Lung microvascular endothelial cell (primary cell): ENCODE measurements at regions not wholly inside any gene's neighbourhood (a gene's known extent, or its start where the extent isn't known, plus 50 kb on each side); places are given as distances from the start of the nearest gene placed in this dataset.
"Not testable (repeated sequence)": the region's sequence is repeated elsewhere in the genome, so short reads cannot be mapped to it uniquely, and the experiment has no call there.

ENCODE experiments used
- DNase-seq, 2 donors: peaks; one replicate each; pipeline versions ENCODE4 v3.0.0 to v3.0.0-alpha.2; 2010; ENCODE audit warnings: low read depth in 2 of 2

DNA sequence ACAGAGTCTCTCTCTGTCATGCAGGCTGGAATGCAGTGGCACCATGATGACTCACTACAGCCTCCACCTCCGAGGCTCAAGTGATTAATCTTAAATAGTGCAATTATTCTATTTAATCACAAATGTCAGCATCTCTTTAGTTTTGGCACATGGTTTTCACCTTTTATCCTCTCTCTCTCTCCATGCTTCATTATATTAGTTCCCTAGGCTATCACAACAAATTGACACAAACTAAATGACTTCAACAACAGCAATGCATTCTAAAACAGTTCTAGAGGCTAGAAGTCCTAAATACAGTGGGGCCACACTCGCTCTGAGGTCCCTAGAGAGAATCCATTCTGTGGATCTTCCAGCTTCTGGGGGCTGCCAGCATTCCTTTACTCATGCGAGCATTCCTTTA, 178.2 kb upstream of the ZNG1F start:
- DNase-seq: not testable (repeated sequence)

DNA sequence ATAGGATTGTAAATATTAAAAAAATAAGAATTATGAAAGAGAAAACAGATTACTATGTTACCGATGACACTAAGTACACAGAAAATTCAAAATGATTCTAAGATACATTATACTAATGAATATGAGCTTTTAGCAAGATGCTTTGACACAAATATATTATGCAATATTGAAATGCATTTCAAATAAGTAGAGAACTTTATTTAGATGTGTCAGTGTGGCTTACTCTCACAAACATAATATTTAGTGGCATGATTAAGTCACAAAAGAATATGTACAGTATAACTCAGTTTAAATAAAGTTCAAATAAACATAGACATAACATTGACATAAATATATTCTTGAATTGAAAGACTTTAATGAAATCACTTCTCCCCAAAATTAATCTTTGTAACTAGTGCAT, 172.7 kb upstream of the ZNG1F start:
- not testable (repeated sequence) for DNase-seq

GRCh38 chr9:41359116-41359515, 170.0 kb upstream of the ZNG1F start:
- DNase-seq: peak; percentile 34 to 61

DNA sequence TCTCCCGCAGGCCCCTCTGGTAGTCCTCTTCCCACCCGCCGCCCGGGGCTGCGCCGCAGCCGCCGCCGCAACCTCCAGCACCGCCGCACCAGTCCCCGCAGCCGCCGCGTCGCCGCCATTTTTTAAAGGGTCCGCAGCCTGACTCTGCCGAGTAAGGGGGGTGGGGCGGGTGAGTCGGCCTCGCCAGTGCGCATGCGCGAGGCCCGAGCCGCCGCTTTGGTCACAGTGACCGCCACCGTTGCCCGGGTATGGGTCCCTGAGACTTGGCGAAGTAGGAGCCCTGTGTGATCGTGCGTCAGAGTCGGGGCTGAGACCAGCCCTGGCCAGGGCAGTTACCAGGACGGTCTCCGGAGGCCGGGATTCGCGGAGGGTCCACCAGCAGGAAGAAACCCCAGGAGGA, 169.6 kb upstream of the ZNG1F start:
- peak; percentile 66 to 79 for DNase-seq

- peak in 1 of 2 donors; percentile 0 for DNase-seq
Measured at GRCh38 chr9:41357918-41358404, 168.8 kb upstream of the ZNG1F start.

DNA sequence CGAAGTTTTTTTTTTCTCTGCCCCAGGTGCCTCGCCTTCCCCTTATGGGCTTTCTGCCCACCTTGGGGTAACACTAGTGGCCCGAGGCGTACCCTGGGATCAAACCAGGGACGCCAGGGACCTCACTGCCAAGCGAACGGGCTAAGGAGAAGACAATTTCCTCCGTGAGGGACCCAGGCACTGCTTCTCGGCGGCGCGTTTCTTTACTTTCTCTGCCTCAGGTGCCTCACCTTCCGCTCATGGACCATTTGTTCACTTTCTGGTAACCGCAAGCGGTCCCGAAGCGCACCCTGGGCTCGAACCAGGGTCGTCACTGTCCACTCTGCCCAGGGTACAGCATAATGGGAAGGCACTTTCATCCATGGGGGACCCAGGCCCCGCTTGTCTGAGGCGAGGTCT, 168.2 kb upstream of the ZNG1F start:
- not testable (repeated sequence) for DNase-seq

- DNase-seq: peak in 1 of 2 donors; percentile 62
Measured at GRCh38 chr9:41356588-41357349, 167.7 kb upstream of the ZNG1F start.

DNA sequence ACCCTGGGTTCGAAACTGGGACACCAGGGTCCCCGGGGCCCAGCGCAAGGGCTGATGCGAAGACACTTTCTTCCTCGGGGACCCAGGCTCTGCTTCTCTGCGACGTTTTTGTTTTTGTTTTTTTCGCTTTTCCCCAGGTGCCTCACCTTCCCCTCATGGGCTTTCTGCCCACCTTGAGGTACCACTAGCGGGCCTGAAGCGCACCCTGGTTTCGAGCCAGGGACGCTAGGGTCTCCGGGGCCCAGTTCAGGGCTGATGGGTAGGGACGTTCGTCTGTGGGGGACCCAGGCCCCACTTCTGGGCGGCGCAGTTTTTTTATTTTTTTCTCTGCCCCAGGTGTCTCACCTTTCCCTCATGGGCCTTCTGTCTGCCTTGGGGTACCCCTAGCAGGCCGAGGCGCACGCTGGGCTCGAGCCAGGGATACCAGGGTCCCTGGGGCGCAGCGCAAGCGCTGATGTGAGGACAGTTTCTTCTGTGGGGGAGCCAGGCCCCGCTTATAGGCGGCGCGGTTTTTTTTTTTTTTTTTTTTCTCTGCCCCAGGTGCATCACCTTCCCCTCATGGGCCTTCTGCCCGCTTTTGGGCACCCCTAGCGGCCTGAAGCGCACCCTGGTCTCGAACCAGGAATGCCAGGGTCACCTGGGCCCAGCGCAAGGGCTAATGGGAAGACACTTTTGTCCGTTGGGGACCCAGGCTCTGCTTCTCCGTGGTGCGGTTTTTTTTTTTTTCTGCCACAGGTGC, 166.8 kb upstream of the ZNG1F start:
- not testable (repeated sequence) for DNase-seq

GRCh38 chr9:41354978-41355377, 165.9 kb upstream of the ZNG1F start:
- DNase-seq: not testable (repeated sequence)

- DNase-seq: not testable (repeated sequence)
Measured at GRCh38 chr9:41354060-41354934, 165.2 kb upstream of the ZNG1F start.

GRCh38 chr9:41353026-41353425, 163.9 kb upstream of the ZNG1F start:
- not testable (repeated sequence) for DNase-seq

GRCh38 chr9:41352390-41352789, 163.3 kb upstream of the ZNG1F start:
- DNase-seq: not testable (repeated sequence)

DNA sequence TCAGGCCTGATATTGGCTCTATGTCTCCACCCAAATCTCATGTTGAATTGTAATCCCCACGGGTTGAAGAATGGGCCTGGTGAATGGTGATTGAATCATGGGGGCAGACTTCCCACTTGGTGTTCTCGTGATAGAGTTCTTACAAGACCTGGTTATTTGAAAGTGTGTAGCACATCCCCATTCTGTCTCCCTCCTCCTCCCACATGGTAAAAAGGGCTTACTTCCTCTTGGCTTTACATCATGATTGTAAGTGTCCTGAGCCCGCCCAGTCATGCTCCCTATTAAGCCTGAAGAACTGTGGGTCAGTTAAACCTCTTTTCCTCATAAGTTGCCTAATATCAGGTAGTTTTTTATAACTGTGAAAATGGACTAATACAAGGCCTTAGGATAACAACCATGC, 158.8 kb upstream of the ZNG1F start:
- not testable (repeated sequence) for DNase-seq

DNA sequence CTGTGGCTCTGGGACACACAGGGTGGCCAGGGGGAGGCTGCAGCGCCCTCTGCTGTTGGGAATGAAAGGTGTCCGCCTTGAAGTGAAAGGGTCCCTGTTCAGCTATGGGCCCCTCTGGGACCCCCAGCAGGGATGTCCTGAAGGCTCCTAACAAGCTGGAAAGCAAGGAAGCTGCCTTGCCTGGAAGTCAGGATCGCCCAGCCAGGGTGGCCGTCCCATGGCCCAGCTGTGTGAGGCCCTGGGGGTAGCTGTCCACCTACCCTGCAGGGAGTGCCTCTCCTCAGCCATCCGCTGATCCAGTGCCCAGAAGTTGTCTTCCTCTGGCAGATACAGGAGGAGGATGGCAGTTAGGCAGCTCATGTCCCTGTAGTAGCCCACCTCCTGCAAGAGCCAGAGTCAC, 143.4 kb upstream of the ZNG1F start:
- not testable (repeated sequence) for DNase-seq

- not testable (repeated sequence) for DNase-seq
Measured at GRCh38 chr9:41321277-41321676, 132.2 kb upstream of the ZNG1F start.

GRCh38 chr9:41308953-41309352, 119.8 kb upstream of the ZNG1F start:
- not testable (repeated sequence) for DNase-seq

DNA sequence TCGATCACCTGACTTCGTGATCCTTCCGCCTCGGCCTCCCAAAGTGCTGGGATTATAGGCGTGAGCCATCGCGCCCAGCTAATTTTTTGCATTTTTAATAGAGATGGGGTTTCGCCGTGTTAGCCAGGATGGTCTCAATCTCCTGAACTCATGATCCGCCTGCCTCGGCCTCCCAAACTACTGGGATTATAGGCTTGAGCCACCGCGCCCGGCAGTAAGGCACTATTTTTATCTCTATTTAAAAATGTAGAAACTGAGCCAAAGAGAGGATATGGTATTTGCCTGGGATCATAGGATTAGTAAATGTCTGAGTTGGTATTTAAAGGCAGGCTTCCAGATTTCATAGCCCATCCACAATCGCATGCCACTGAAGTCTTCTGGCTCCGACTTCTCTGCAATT, 96.6 kb upstream of the ZNG1F start:
- DNase-seq: not testable (repeated sequence)

DNA sequence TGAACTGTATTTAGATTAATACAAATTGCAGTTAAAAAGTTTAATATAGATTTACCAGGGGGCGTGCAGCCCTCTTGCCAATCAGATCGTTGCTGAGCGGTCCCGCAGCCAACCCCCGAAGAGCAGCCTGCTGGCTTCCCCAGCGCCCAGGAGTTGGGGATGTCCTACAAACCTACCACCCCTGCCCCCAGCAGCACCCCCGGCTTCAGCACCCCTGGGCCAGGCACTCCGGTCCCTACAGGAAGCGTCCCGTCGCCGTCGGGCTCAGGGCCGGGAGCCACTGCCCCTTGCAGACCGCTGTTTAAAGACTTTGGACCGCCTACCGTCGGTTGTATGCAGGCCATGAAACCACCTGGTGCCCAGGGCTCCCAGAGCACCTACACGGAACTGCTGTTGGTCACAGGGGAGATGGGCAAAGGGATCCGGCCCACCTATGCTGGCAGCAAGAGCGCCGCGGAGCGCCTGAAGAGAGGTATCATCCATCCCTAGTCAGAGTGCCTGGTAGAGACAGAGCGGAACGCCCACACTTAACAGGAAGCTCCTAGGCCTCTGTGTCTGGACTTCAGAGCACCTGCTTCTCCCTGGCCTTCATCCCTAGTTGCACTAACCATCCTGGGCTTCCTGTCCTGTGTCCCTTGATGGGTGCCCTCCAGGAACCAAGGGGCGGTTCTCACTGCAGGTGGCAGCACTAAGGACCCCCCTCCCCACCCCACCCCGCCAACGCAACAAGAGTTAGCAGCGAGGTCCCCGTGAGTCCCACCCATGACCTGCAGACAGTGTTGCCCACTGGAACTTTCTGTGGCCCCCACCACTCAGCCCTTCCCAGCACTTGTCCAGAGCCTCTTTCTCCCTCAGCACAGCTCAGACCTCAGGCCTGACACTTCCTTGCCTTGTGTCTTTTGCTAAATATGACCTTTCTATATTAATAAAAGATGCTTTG, 91.5 kb upstream of the ZNG1F start:
- DNase-seq: not testable (repeated sequence)

GRCh38 chr9:41279437-41279836, 90.3 kb upstream of the ZNG1F start:
- not testable (repeated sequence) for DNase-seq

DNA sequence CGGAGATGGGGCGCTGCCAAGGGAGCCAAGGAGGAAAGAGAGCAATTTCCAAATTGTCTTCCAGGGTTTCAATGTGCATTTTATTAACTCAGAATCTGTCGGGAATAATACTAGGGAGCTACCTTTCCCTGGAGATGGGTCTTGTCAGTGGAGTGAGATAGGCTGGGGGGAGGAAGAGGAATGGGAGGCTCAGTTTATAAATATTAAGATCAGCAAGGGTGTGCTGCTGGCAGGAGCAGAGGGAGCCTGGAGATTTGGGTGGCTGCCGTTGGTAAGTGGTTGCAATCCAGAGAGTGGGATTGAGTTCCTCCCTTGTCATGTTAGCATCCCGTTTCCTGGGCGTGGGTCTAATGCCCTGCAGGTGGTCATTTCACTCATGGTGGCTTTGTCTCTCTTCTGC, 89.9 kb upstream of the ZNG1F start:
- not testable (repeated sequence) for DNase-seq
